ENCODE measurements at regions not wholly inside any gene's neighbourhood (a gene's known extent, or its start where the extent isn't known, plus 50 kb on each side); places are given as distances from the start of the nearest gene placed in this dataset.

DNA sequence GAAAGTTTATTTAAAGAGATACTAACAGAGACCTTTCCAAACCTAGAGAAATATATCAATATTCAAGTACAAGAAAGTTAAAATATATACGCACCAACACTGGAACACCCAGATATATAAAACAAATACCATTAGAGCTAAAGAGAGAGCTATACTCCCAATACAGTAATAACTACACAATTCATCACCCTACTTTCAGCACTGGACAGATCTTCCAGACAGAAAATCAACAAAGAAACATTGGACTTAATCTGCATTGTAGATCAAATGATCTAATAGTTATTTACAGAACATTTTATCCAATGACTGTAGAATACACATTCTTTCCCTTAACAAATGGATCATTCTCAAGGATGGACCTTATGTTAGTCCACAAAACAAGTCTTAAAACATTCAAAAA lies 311.9 kb downstream of the METTL15 start:
- no peak for DNase-seq (ENCODE audit: extremely low read depth in 1 of 11, low read depth in 9 of 11, low spot score in 4 of 11)

GRCh38 chr11:28417601-28418323 lies 309.6 kb downstream of the METTL15 start:
- no peak for DNase-seq (ENCODE audit: extremely low read depth in 1 of 11, low read depth in 9 of 11, low spot score in 4 of 11)

GRCh38 chr11:28412029-28412428 lies 303.8 kb downstream of the METTL15 start:
- no peak for DNase-seq (ENCODE audit: extremely low read depth in 1 of 11, low read depth in 9 of 11, low spot score in 4 of 11)

- DNase-seq (ENCODE audit: extremely low read depth in 1 of 11, low read depth in 9 of 11, low spot score in 4 of 11) = no peak
Measured at GRCh38 chr11:28401446-28401845, 293.3 kb downstream of the METTL15 start.

DNA sequence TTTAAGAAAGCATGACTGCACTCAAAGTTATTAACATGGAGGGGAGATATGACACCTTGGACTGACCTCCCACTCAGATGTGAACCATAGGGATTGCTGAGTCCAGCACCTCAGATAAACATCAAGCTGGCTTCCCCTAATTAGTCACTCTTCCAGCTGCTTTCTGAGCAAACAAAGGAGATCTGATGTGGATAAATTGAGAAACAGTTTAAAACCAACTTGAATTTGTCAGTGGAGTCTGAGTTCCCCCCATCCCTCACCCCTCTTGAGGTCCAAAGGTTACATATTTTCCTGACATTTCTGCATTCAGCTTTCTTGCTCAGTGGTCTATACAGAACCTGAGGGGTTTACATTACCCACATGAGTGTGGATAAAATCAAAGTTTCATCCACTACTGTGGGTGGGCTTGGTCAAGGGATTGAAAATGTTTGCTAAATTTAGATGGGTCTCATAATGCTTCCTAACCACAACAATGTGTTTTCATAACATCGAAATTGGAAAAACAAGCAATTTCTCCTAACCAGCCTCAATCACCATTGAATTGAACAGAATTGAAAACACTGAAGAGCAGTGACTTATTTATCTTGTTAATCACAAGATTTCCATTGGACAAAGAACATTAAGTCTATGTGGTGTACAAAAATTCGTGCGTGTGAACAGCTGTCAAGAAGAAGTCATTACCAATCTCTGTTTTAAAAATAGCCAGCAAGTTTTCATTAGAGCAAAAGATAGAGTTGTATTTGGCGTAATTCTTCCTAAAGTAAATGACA lies 292.3 kb downstream of the METTL15 start:
- DNase-seq (ENCODE audit: extremely low read depth in 1 of 11, low read depth in 9 of 11, low spot score in 4 of 11) = peak in 1 of 11 donors; percentile 18

GRCh38 chr11:28393348-28393747 lies 285.2 kb downstream of the METTL15 start:
- no peak for DNase-seq (ENCODE audit: extremely low read depth in 1 of 11, low read depth in 9 of 11, low spot score in 4 of 11)

DNA sequence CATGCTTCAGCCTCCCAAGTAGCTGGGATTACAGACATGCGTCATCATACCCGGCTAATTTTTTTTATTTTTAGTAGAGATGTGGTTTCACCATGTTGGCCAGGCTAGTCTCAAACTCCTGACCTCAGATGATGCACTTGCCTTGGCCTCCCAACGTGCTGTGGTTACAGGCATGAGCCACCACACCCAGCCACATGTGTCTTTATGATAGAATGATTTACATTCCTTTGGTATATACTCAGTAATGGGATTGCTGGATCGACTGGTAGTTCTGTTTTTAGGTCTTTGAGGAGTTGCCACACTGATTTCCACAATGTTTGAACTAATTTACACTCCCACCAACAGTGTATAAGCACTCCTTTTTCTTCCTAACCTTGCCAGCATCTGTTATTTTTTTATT lies 276.2 kb downstream of the METTL15 start:
- DNase-seq (ENCODE audit: extremely low read depth in 1 of 11, low read depth in 9 of 11, low spot score in 4 of 11) = no peak

DNA sequence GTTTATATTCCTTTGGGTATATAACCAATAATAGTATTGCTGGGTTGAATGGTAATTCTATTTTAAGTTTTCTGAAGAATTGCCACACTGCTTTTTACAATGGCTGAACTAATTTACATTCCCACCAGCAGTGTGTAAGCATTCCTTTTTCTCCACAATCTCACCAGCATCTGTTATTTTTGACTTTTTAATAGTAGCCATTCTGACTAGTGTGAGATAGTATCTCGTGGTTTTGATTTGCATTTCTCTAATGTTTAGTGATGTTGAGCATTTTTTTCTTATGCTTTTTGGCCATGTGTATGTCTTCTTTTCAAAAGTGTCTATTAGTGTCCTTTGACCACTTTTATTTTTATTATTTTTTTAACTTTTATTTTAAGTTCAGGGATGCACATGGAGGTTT lies 275.3 kb downstream of the METTL15 start:
- DNase-seq (ENCODE audit: extremely low read depth in 1 of 11, low read depth in 9 of 11, low spot score in 4 of 11) = no peak
